ENCODE measurements at regions not wholly inside any gene's neighbourhood (a gene's known extent, or its start where the extent isn't known, plus 50 kb on each side); places are given as distances from the start of the nearest gene placed in this dataset.

DNA sequence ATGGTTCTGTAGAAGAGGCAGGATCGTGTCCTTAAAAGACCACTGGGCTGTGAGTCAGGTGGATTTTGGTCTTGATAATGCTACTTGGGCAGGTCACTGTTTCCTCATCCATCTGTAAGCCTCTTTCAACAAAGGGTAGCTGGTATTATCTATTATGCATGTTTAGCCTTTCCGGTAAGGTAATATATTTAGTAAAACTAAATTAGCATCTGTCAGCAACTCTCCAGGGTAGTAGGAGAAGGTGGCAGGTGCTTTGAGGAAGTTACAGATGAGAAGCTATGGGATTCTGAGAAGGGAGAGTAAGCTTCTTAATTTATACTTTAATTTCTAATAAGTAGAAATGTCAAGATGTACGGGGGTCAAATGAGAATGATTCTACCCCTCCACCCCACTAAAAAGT lies 86.9 kb upstream of the TGM3 start:
- H2AFZ ChIP-seq = no peak overlapping the region
- H3F3A ChIP-seq (ENCODE audit: insufficient read depth) = peaks cover 31% of the 10 kb centered on the region
- in situ Hi-C loops (cut with MboI) = loop anchor here (10.0 kb wide), 1 partner anchor 256 kb away; no protein-coding TSS in a partner anchor
- H3K27ac ChIP-seq = no peak overlapping the region
- TF ChIP-seq EZH2 (IDR thresholded peaks at IDR 0.05; ENCODE audit: insufficient read depth, poor library complexity, severe bottlenecking) (no peak), EZH2phosphoT487 (IDR thresholded peaks at IDR 0.05; ENCODE audit: insufficient read depth, low read depth) (no peak)
- peaks cover 28% of the 10 kb centered on the region for H3K4me1 ChIP-seq (ENCODE audit: insufficient read depth)
- H3K4me3 ChIP-seq = no peak overlapping the region
- H3K9me3 ChIP-seq (ENCODE audit: low read depth) = no peaks in the 10 kb centered on the region
- 75 to 85% methylated on average over 3 of the region's 3 CpGs for WGBS, 2 experiments (ENCODE audit: low coverage in 1 of 2, low lambda C conversion rate in 2 of 2, missing lambda C conversion rate in 2 of 2)
- H3K4me2 ChIP-seq (ENCODE audit: unreplicated experiment) = no peak overlapping the region
- no peaks in the 10 kb centered on the region for H3K36me3 ChIP-seq (ENCODE audit: low read depth)
- H3K9ac ChIP-seq = no peak overlapping the region
- H4K20me1 ChIP-seq (ENCODE audit: insufficient read depth) = no peaks in the 10 kb centered on the region
- H3K27me3 ChIP-seq (replicated peaks; ENCODE audit: insufficient read depth) = no peaks in the 10 kb centered on the region
- H3K79me2 ChIP-seq (ENCODE audit: insufficient read depth) = no peaks in the 10 kb centered on the region
- no peak for DNase-seq
- H3K9me2 ChIP-seq (ENCODE audit: insufficient read depth) = no peaks in the 10 kb centered on the region

DNA sequence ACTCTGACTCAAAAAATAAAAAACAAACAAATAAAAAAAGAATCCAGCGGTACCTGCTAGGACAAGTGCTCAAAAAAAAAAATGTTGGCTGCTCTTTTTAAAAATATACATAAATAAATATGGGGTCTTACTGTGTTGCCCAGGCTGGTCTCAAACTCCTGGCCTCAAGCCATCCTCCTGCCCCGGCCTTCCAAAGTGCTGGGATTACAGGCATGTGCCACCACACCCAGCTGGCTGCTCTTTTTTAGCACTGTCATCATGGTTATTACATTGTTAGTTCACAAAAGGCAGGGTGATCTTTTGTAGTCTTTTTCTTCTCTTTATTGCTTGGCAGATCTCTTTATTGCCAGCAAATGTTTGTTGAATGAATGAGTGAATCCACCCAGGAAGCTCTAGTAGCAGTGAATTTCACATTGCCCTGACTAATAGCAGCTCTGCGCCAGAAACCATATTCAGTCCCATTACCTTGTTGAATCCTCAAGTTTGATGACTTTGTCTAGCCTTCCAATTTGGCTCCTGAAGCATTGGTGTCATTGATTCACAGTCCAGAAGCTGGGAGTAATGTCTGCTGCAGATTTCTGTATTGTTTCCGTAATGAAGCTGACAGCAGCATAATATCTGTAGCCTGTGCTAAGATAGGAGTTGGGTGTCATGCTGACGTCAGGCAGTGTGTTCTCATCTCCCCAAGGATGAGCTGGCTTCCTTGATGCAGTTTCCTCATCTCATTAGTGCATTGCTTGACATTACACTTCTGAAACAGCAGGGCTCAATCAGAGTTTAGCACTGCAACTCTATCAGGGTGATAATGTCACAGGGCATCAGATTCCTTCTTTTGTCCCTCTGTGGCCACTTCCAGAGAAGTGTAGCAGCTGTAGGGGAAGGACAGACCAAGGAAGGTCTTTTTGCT lies 84.9 kb upstream of the TGM3 start:
- peaks cover 28% of the 10 kb centered on the region for H3K4me1 ChIP-seq (ENCODE audit: insufficient read depth)
- in situ Hi-C loops (cut with MboI) = no loop called here
- 20 to 22% methylated on average over 5 of the region's 5 CpGs for WGBS, 2 experiments (ENCODE audit: low coverage in 1 of 2, low lambda C conversion rate in 2 of 2, missing lambda C conversion rate in 2 of 2)
- H3K27me3 ChIP-seq (replicated peaks; ENCODE audit: insufficient read depth) = no peaks in the 10 kb centered on the region
- peaks cover 31% of the 10 kb centered on the region for H3F3A ChIP-seq (ENCODE audit: insufficient read depth)
- H3K4me2 ChIP-seq (ENCODE audit: unreplicated experiment) = peak overlapping the region; percentile 46
- peak overlapping the region; percentile 44 for H2AFZ ChIP-seq
- peak overlapping the region; percentile 49 for H3K9ac ChIP-seq
- no peaks in the 10 kb centered on the region for H3K36me3 ChIP-seq (ENCODE audit: low read depth)
- DNase-seq = peak; percentile 97
- H3K79me2 ChIP-seq (ENCODE audit: insufficient read depth) = no peaks in the 10 kb centered on the region
- no peak overlapping the region for H3K4me3 ChIP-seq
- H4K20me1 ChIP-seq (ENCODE audit: insufficient read depth) = no peaks in the 10 kb centered on the region
- TF ChIP-seq EZH2 (IDR thresholded peaks at IDR 0.05; ENCODE audit: insufficient read depth, poor library complexity, severe bottlenecking) (no peak), EZH2phosphoT487 (IDR thresholded peaks at IDR 0.05; ENCODE audit: insufficient read depth, low read depth) (no peak)
- H3K9me2 ChIP-seq (ENCODE audit: insufficient read depth) = no peaks in the 10 kb centered on the region
- H3K27ac ChIP-seq = peak overlapping the region; percentile 82
- no peaks in the 10 kb centered on the region for H3K9me3 ChIP-seq (ENCODE audit: low read depth)

DNA sequence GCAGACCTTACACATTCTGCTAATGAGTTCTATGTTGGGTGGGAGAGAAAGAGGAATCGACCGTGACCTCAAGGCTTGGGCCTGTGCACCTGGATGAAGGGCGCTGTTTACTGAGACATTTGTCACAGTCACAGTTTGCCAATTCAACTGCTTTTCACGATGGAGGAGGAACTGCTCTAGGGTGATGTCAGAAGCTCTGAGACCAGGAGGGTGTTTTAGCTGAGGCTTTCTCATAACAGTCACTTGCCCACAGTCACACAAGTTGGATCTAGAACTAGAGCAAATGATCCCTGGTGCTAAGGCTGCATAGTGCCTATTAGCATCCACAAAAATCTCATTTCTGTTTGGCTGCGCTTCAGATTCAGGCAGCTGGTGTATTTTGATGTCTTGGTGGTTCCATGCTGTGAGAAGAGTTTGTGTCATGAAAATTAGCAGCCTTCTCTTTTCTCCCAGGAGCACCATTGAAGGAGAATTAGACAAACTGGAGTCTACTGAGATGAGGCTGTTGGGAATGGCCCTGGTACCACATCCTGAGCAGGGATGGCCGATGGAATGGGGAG lies 83.3 kb upstream of the TGM3 start:
- Histone ChIP-seq H3K4me3 (no peak overlapping the region), H3K9ac (no peak overlapping the region), H3K27me3 (replicated peaks; ENCODE audit: insufficient read depth) (no peaks in the 10 kb centered on the region), H3K36me3 (ENCODE audit: low read depth) (no peaks in the 10 kb centered on the region), H3K4me2 (ENCODE audit: unreplicated experiment) (no peak overlapping the region), H4K20me1 (ENCODE audit: insufficient read depth) (no peaks in the 10 kb centered on the region), H3K4me1 (ENCODE audit: insufficient read depth) (peaks cover 28% of the 10 kb centered on the region), H3K27ac (no peak overlapping the region), H2AFZ (no peak overlapping the region), H3K79me2 (ENCODE audit: insufficient read depth) (no peaks in the 10 kb centered on the region), H3K9me2 (ENCODE audit: insufficient read depth) (no peaks in the 10 kb centered on the region), H3F3A (ENCODE audit: insufficient read depth) (peaks cover 25% of the 10 kb centered on the region), H3K9me3 (ENCODE audit: low read depth) (no peaks in the 10 kb centered on the region)
- in situ Hi-C loops (cut with MboI) = no loop called here
- 85 to 91% methylated on average over 6 of the region's 6 CpGs for WGBS, 2 experiments (ENCODE audit: low coverage in 1 of 2, low lambda C conversion rate in 2 of 2, missing lambda C conversion rate in 2 of 2)
- DNase-seq = no peak
- TF ChIP-seq EZH2phosphoT487 (IDR thresholded peaks at IDR 0.05; ENCODE audit: insufficient read depth, low read depth) = no peak
- TF ChIP-seq EZH2 (IDR thresholded peaks at IDR 0.05; ENCODE audit: insufficient read depth, poor library complexity, severe bottlenecking) = no peak

DNA sequence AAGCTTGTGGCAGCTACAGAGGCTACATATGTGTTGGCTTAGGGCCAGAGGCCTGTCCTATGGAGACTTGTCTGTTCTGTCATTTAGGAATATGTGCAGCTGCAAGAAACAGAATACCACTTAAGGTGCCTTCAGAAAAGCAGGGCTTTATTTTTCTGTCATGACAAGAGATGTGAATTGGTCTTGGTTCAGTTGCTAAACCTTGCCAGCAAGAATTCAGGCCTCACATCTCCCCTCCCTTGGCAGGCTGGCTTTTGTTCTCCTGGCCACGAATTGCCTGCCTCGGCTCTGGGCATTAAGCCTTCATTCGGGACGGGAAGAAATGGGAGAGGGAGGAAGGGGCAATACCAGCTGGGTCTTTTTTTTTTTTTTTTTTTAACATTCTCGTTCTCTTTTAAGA lies 82.4 kb upstream of the TGM3 start:
- Histone ChIP-seq H3K79me2 (ENCODE audit: insufficient read depth) (no peaks in the 10 kb centered on the region), H3K4me3 (no peak overlapping the region), H3K4me1 (ENCODE audit: insufficient read depth) (peaks cover 21% of the 10 kb centered on the region), H2AFZ (no peak overlapping the region), H3K36me3 (ENCODE audit: low read depth) (no peaks in the 10 kb centered on the region), H3K9me3 (ENCODE audit: low read depth) (no peaks in the 10 kb centered on the region), H3F3A (ENCODE audit: insufficient read depth) (peaks cover 25% of the 10 kb centered on the region), H4K20me1 (ENCODE audit: insufficient read depth) (no peaks in the 10 kb centered on the region), H3K27ac (no peak overlapping the region), H3K9me2 (ENCODE audit: insufficient read depth) (no peaks in the 10 kb centered on the region), H3K4me2 (ENCODE audit: unreplicated experiment) (no peak overlapping the region), H3K9ac (no peak overlapping the region), H3K27me3 (replicated peaks; ENCODE audit: insufficient read depth) (no peaks in the 10 kb centered on the region)
- TF ChIP-seq EZH2phosphoT487 (IDR thresholded peaks at IDR 0.05; ENCODE audit: insufficient read depth, low read depth) (no peak), EZH2 (IDR thresholded peaks at IDR 0.05; ENCODE audit: insufficient read depth, poor library complexity, severe bottlenecking) (no peak)
- in situ Hi-C loops (cut with MboI) = no loop called here
- no peak for DNase-seq
- WGBS, 2 experiments (ENCODE audit: low coverage in 1 of 2, low lambda C conversion rate in 2 of 2, missing lambda C conversion rate in 2 of 2) = 67 to 71% methylated on average over 5 of the region's 5 CpGs
